Nucleus accumbens (tissue), 56 donors: ENCODE measurements at regions not wholly inside any gene's neighbourhood (a gene's known extent, or its start where the extent isn't known, plus 50 kb on each side); places are given as distances from the start of the nearest gene placed in this dataset.
A peak's percentile ranks its signal among the peaks of the same experiment; 100 is the strongest.

ENCODE experiments used
- DNase-seq, 56 donors: peaks; one replicate each; lab custom pipeline; 2025; lab: John Stamatoyannopoulos, UW

- no peak for DNase-seq
Measured at GRCh38 chr3:78139166-78139565, 1099.3 kb downstream of the ROBO2 start.

GRCh38 chr3:78140274-78140673 lies 1100.4 kb downstream of the ROBO2 start:
- no peak for DNase-seq

- DNase-seq = no peak
Measured at GRCh38 chr3:78140866-78141265, 1101.0 kb downstream of the ROBO2 start.

- DNase-seq = no peak
Measured at GRCh38 chr3:78141269-78141668, 1101.4 kb downstream of the ROBO2 start.

- no peak for DNase-seq
Measured at GRCh38 chr3:78143000-78143399, 1103.1 kb downstream of the ROBO2 start.

- DNase-seq = no peak
Measured at GRCh38 chr3:78148986-78149717, 1109.3 kb downstream of the ROBO2 start.

GRCh38 chr3:78153973-78154372 lies 1114.1 kb downstream of the ROBO2 start:
- no peak for DNase-seq

- DNase-seq = no peak
Measured at GRCh38 chr3:78154521-78155186, 1114.8 kb downstream of the ROBO2 start.

GRCh38 chr3:78161736-78162135 lies 1121.8 kb downstream of the ROBO2 start:
- DNase-seq = no peak

- DNase-seq = no peak
Measured at GRCh38 chr3:78163379-78163778, 1123.5 kb downstream of the ROBO2 start.

- no peak for DNase-seq
Measured at GRCh38 chr3:78165876-78166275, 1126.0 kb downstream of the ROBO2 start.

GRCh38 chr3:78174821-78175220 lies 1134.9 kb downstream of the ROBO2 start:
- no peak for DNase-seq

- DNase-seq = no peak
Measured at GRCh38 chr3:78176869-78177268, 1137.0 kb downstream of the ROBO2 start.

GRCh38 chr3:78177780-78178179 lies 1137.9 kb downstream of the ROBO2 start:
- no peak for DNase-seq

GRCh38 chr3:78178209-78178608 lies 1138.3 kb downstream of the ROBO2 start:
- DNase-seq = no peak

GRCh38 chr3:78178740-78179363 lies 1139.0 kb downstream of the ROBO2 start:
- no peak for DNase-seq

- DNase-seq = no peak
Measured at GRCh38 chr3:78183906-78184599, 1144.2 kb downstream of the ROBO2 start.

- no peak for DNase-seq
Measured at GRCh38 chr3:78186404-78186803, 1146.5 kb downstream of the ROBO2 start.

- no peak for DNase-seq
Measured at GRCh38 chr3:78201091-78201490, 1161.2 kb downstream of the ROBO2 start.

GRCh38 chr3:78204977-78205376 lies 1165.1 kb downstream of the ROBO2 start:
- DNase-seq = peak in 1 of 56 donors; percentile 4

GRCh38 chr3:78221300-78221699 lies 1181.4 kb downstream of the ROBO2 start:
- DNase-seq = no peak
